Midbrain (tissue), 1 donor: ENCODE measurements at regions not wholly inside any gene's neighbourhood (a gene's known extent, or its start where the extent isn't known, plus 50 kb on each side); places are given as distances from the start of the nearest gene placed in this dataset.
"Not testable (repeated sequence)": the region's sequence is repeated elsewhere in the genome, so short reads cannot be mapped to it uniquely, and the experiment has no call there.

ENCODE experiments used
- DNase-seq: peaks from one replicate; lab custom pipeline; 2025; lab: John Stamatoyannopoulos, UW

GRCh38 chr5:122515210-122515609 is 203.2 kb downstream of the SNCAIP start:
- DNase-seq, result not testable (repeated sequence)

- peak; percentile 12 for DNase-seq
Observed at GRCh38 chr5:122515709-122516431, 203.8 kb downstream of the SNCAIP start.

GRCh38 chr5:122516432-122516743 is 204.4 kb downstream of the SNCAIP start:
- no peak for DNase-seq

- DNase-seq, result no peak
Observed at GRCh38 chr5:122517091-122517490, 205.1 kb downstream of the SNCAIP start.

GRCh38 chr5:122523776-122524175 is 211.7 kb downstream of the SNCAIP start:
- DNase-seq, result no peak

- no peak for DNase-seq
Observed at GRCh38 chr5:122527547-122527946, 215.5 kb downstream of the SNCAIP start.

- DNase-seq, result no peak
Observed at GRCh38 chr5:122532035-122532434, 220.0 kb downstream of the SNCAIP start.

GRCh38 chr5:122533825-122534224 is 221.8 kb downstream of the SNCAIP start:
- no peak for DNase-seq

GRCh38 chr5:122534829-122535228 is 222.8 kb downstream of the SNCAIP start:
- no peak for DNase-seq

- DNase-seq, result no peak
Observed at GRCh38 chr5:122541388-122541787, 229.4 kb downstream of the SNCAIP start.

- no peak for DNase-seq
Observed at GRCh38 chr5:122545986-122546385, 228.9 kb upstream of the SNX2 start.

- DNase-seq, result no peak
Observed at GRCh38 chr5:122547219-122547618, 227.7 kb upstream of the SNX2 start.

GRCh38 chr5:122547669-122548068 is 227.2 kb upstream of the SNX2 start:
- no peak for DNase-seq

GRCh38 chr5:122559676-122560075 is 215.2 kb upstream of the SNX2 start:
- DNase-seq, result no peak

GRCh38 chr5:122561209-122561608 is 213.7 kb upstream of the SNX2 start:
- no peak for DNase-seq

- no peak for DNase-seq
Observed at GRCh38 chr5:122565331-122565730, 209.5 kb upstream of the SNX2 start.

GRCh38 chr5:122576256-122577016 is 198.4 kb upstream of the SNX2 start:
- no peak for DNase-seq

- DNase-seq, result no peak
Observed at GRCh38 chr5:122581629-122582028, 193.3 kb upstream of the SNX2 start.

GRCh38 chr5:122584411-122585300 is 190.2 kb upstream of the SNX2 start:
- no peak for DNase-seq

GRCh38 chr5:122585371-122585770 is 189.5 kb upstream of the SNX2 start:
- no peak for DNase-seq

- no peak for DNase-seq
Observed at GRCh38 chr5:122586351-122586750, 188.5 kb upstream of the SNX2 start.

GRCh38 chr5:122591828-122592227 is 183.1 kb upstream of the SNX2 start:
- no peak for DNase-seq

GRCh38 chr5:122599000-122599399 is 175.9 kb upstream of the SNX2 start:
- no peak for DNase-seq
